GM19351 (cell line): ENCODE measurements at regions not wholly inside any gene's neighbourhood (a gene's known extent, or its start where the extent isn't known, plus 50 kb on each side); places are given as distances from the start of the nearest gene placed in this dataset.
"Not testable (repeated sequence)": the region's sequence is repeated elsewhere in the genome, so short reads cannot be mapped to it uniquely, and the experiment has no call there.

Experiments used
- ATAC-seq: cut with Tn5 transposase; IDR thresholded peaks from one replicate; pipeline ENCODE4 v1.9.1; 2021; ENCODE audit warnings: mild to moderate bottlenecking, moderate library complexity; ENCODE audit not compliant: unreplicated experiment

GRCh38 chr21:19031953-19032352 lies 628.4 kb upstream of the TMPRSS15 start:
- ATAC-seq, result no peak

GRCh38 chr21:19034041-19034440 lies 630.5 kb upstream of the TMPRSS15 start:
- no peak for ATAC-seq

- ATAC-seq, result no peak
These were observed 631.0 kb upstream of the TMPRSS15 start for GRCh38 chr21:19034560-19034959.

GRCh38 chr21:19045876-19046275 lies 642.3 kb upstream of the TMPRSS15 start:
- no peak for ATAC-seq

GRCh38 chr21:19048098-19048672 lies 644.6 kb upstream of the TMPRSS15 start:
- ATAC-seq, result no peak

- no peak for ATAC-seq
These were observed 646.0 kb upstream of the TMPRSS15 start for GRCh38 chr21:19049567-19049966.

GRCh38 chr21:19065164-19065563 lies 661.6 kb upstream of the TMPRSS15 start:
- ATAC-seq, result no peak

- no peak for ATAC-seq
These were observed 672.4 kb upstream of the TMPRSS15 start for GRCh38 chr21:19076031-19076430.

- no peak for ATAC-seq
These were observed 706.1 kb upstream of the TMPRSS15 start for GRCh38 chr21:19109694-19110093.

GRCh38 chr21:19119259-19119658 lies 715.7 kb upstream of the TMPRSS15 start:
- ATAC-seq, result not testable (repeated sequence)

GRCh38 chr21:19120591-19120990 lies 717.0 kb upstream of the TMPRSS15 start:
- no peak for ATAC-seq

- no peak for ATAC-seq
These were observed 718.8 kb upstream of the TMPRSS15 start for GRCh38 chr21:19122356-19122755.

- no peak for ATAC-seq
These were observed 719.5 kb upstream of the TMPRSS15 start for GRCh38 chr21:19123053-19123452.

- ATAC-seq, result no peak
These were observed 719.9 kb upstream of the TMPRSS15 start for GRCh38 chr21:19123525-19123924.

- no peak for ATAC-seq
These were observed 721.1 kb upstream of the TMPRSS15 start for GRCh38 chr21:19124691-19125090.

- no peak for ATAC-seq
These were observed 726.9 kb upstream of the TMPRSS15 start for GRCh38 chr21:19130379-19131028.

GRCh38 chr21:19141511-19141910 lies 737.9 kb upstream of the TMPRSS15 start:
- no peak for ATAC-seq

GRCh38 chr21:19145682-19146293 lies 742.2 kb upstream of the TMPRSS15 start:
- ATAC-seq, result no peak

- ATAC-seq, result no peak
These were observed 744.5 kb upstream of the TMPRSS15 start for GRCh38 chr21:19148056-19148455.

GRCh38 chr21:19171585-19171984 lies 768.0 kb upstream of the TMPRSS15 start:
- no peak for ATAC-seq

GRCh38 chr21:19181604-19182140 lies 778.1 kb upstream of the TMPRSS15 start:
- ATAC-seq, result no peak

GRCh38 chr21:19197950-19198349 lies 794.4 kb upstream of the TMPRSS15 start:
- ATAC-seq, result no peak
